ENCODE measurements at regions not wholly inside any gene's neighbourhood (a gene's known extent, or its start where the extent isn't known, plus 50 kb on each side); places are given as distances from the start of the nearest gene placed in this dataset.

GRCh38 chr11:15724601-15725000 lies 609.9 kb downstream of the INSC start:
- no peak for DNase-seq (ENCODE audit: low read depth, low spot score)
- intact Hi-C loops (cut with micrococcal nuclease; ENCODE audit: unreplicated experiment) (no loop called here), in situ Hi-C loops (cut with HindIII; ENCODE audit: low pct_unique_long_range_greater_than_20kb, low sequenced_read_pairs) (no loop called here)
- no peaks in the 10 kb centered on the region for H3K27me3 ChIP-seq (ENCODE audit: control insufficient read depth, insufficient read depth, low read length)
- H3K36me3 ChIP-seq (ENCODE audit: control insufficient read depth, insufficient read depth, low read length) = no peaks in the 10 kb centered on the region
- ATAC-seq = no peak
- no peak overlapping the region for H3K27ac ChIP-seq (ENCODE audit: low read length)
- no peaks in the 10 kb centered on the region for H3K9me3 ChIP-seq (ENCODE audit: control insufficient read depth, insufficient read depth, low read depth, low read length)
- ChIA-PET POLR2A (no interaction called here), CTCF (no interaction called here)
- no TSS peak for BruUV-seq (replicated peaks)
- TF ChIP-seq, protein P1, sequence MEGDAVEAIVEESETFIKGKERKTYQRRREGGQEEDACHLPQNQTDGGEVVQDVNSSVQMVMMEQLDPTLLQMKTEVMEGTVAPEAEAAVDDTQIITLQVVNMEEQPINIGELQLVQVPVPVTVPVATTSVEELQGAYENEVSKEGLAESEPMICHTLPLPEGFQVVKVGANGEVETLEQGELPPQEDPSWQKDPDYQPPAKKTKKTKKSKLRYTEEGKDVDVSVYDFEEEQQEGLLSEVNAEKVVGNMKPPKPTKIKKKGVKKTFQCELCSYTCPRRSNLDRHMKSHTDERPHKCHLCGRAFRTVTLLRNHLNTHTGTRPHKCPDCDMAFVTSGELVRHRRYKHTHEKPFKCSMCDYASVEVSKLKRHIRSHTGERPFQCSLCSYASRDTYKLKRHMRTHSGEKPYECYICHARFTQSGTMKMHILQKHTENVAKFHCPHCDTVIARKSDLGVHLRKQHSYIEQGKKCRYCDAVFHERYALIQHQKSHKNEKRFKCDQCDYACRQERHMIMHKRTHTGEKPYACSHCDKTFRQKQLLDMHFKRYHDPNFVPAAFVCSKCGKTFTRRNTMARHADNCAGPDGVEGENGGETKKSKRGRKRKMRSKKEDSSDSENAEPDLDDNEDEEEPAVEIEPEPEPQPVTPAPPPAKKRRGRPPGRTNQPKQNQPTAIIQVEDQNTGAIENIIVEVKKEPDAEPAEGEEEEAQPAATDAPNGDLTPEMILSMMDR (IDR thresholded peaks at IDR 0.05) = no peak
- TF ChIP-seq, protein P2, sequence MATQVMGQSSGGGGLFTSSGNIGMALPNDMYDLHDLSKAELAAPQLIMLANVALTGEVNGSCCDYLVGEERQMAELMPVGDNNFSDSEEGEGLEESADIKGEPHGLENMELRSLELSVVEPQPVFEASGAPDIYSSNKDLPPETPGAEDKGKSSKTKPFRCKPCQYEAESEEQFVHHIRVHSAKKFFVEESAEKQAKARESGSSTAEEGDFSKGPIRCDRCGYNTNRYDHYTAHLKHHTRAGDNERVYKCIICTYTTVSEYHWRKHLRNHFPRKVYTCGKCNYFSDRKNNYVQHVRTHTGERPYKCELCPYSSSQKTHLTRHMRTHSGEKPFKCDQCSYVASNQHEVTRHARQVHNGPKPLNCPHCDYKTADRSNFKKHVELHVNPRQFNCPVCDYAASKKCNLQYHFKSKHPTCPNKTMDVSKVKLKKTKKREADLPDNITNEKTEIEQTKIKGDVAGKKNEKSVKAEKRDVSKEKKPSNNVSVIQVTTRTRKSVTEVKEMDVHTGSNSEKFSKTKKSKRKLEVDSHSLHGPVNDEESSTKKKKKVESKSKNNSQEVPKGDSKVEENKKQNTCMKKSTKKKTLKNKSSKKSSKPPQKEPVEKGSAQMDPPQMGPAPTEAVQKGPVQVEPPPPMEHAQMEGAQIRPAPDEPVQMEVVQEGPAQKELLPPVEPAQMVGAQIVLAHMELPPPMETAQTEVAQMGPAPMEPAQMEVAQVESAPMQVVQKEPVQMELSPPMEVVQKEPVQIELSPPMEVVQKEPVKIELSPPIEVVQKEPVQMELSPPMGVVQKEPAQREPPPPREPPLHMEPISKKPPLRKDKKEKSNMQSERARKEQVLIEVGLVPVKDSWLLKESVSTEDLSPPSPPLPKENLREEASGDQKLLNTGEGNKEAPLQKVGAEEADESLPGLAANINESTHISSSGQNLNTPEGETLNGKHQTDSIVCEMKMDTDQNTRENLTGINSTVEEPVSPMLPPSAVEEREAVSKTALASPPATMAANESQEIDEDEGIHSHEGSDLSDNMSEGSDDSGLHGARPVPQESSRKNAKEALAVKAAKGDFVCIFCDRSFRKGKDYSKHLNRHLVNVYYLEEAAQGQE (IDR thresholded peaks at IDR 0.05; ENCODE audit: insufficient read depth in 1 of 2, low read depth in 2 of 2, low read length in 1 of 2) = no peak
- no peak for TF ChIP-seq SIN3A (IDR thresholded peaks at IDR 0.05; ENCODE audit: borderline replicate concordance, insufficient read depth, low read depth, low read length)
- TF ChIP-seq TCF7L2 (IDR thresholded peaks at IDR 0.05; ENCODE audit: low read depth, low read length) = no peak
- no peak for TF ChIP-seq POLR2AphosphoS5 (IDR thresholded peaks at IDR 0.05; ENCODE audit: low read depth, low read length)
- no peak overlapping the region for H3K4me3 ChIP-seq (ENCODE audit: low read depth in 2 of 2, low read length in 2 of 2)
- H3K4me1 ChIP-seq (ENCODE audit: control insufficient read depth, insufficient read depth, low read length) = no peaks in the 10 kb centered on the region

DNA sequence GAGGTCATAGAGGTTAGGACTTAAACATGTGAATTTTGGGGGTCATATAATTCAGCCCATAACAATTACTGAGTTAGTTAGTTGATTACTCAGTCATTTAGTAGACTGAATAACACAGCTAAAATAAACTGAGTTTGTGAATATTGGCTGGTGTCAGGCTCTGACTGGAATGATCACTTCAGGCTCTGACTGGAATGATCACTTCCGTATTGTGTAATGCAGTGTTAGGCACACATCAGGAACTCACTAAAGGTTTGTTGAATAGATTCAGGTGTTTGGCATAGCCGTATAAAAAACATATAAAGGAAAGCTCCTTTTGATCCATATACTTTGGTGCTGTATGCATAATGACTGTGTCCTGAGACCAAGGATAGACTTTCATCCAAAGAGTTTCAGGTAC lies 610.5 kb downstream of the INSC start:
- no peaks in the 10 kb centered on the region for H3K27me3 ChIP-seq (ENCODE audit: control insufficient read depth, insufficient read depth, low read length)
- no peaks in the 10 kb centered on the region for H3K36me3 ChIP-seq (ENCODE audit: control insufficient read depth, insufficient read depth, low read length)
- H3K27ac ChIP-seq (ENCODE audit: low read length) = no peak overlapping the region
- intact Hi-C loops (cut with micrococcal nuclease; ENCODE audit: unreplicated experiment) = no loop called here
- TF ChIP-seq TCF7L2 (IDR thresholded peaks at IDR 0.05; ENCODE audit: low read depth, low read length) = no peak
- no peak for TF ChIP-seq SIN3A (IDR thresholded peaks at IDR 0.05; ENCODE audit: borderline replicate concordance, insufficient read depth, low read depth, low read length)
- TF ChIP-seq, protein P2 (IDR thresholded peaks at IDR 0.05; ENCODE audit: insufficient read depth in 1 of 2, low read depth in 2 of 2, low read length in 1 of 2) = no peak
- TF ChIP-seq, protein P1 (IDR thresholded peaks at IDR 0.05) = no peak
- no peak for TF ChIP-seq POLR2AphosphoS5 (IDR thresholded peaks at IDR 0.05; ENCODE audit: low read depth, low read length)
- no TSS peak for BruUV-seq (replicated peaks)
- DNase-seq (ENCODE audit: low read depth, low spot score) (no peak), ATAC-seq (no peak)
- no peaks in the 10 kb centered on the region for H3K4me1 ChIP-seq (ENCODE audit: control insufficient read depth, insufficient read depth, low read length)
- ChIA-PET POLR2A (no interaction called here), CTCF (no interaction called here)
- in situ Hi-C loops (cut with HindIII; ENCODE audit: low pct_unique_long_range_greater_than_20kb, low sequenced_read_pairs) = no loop called here
- no peak overlapping the region for H3K4me3 ChIP-seq (ENCODE audit: low read depth in 2 of 2, low read length in 2 of 2)
- H3K9me3 ChIP-seq (ENCODE audit: control insufficient read depth, insufficient read depth, low read depth, low read length) = no peaks in the 10 kb centered on the region

Measured in Panc1 (cell line).